RWPE2 (cell line): ENCODE measurements at regions not wholly inside any gene's neighbourhood (a gene's known extent, or its start where the extent isn't known, plus 50 kb on each side); places are given as distances from the start of the nearest gene placed in this dataset.

Experiments
- ATAC-seq: fragments of 200-7000 bp; cut with Tn5 transposase; 3 replicates; pipeline ENCODE4 v1.9.1; 2021; ENCODE audit warnings: low read depth
- DNase-seq: peaks from one replicate; pipeline ENCODE4 v3.0.0-alpha.2; 2020; ENCODE audit warnings: low spot score
- H3K27ac ChIP-seq: fragments of 450-650 bp; 2 replicates; pipeline ENCODE4 v1.5.1; 2017; ENCODE audit warnings: mild to moderate bottlenecking; ENCODE audit not compliant: poor library complexity, severe bottlenecking
- H3K27me3 ChIP-seq: fragments of 250-450 bp; sonication (Bioruptor Pico); 2 replicates; pipeline ENCODE4 v1.5.1; 2021; ENCODE audit warnings: mild to moderate bottlenecking, moderate library complexity; ENCODE audit not compliant: insufficient read depth, poor library complexity, severe bottlenecking
- H3K36me3 ChIP-seq: fragments of 250-450 bp; sonication (Bioruptor Pico); 2 replicates; pipeline ENCODE4 v1.5.1; 2020; ENCODE audit warnings: low read depth, mild to moderate bottlenecking, moderate library complexity
- H3K4me1 ChIP-seq: fragments of 250-450 bp; sonication (Bioruptor Pico); 2 replicates; pipeline ENCODE4 v1.5.1; 2021; ENCODE audit warnings: mild to moderate bottlenecking, moderate library complexity; ENCODE audit not compliant: insufficient read depth, poor library complexity, severe bottlenecking
- H3K4me3 ChIP-seq: fragments of 250-450 bp; sonication (Bioruptor Pico); 2 replicates; pipeline ENCODE4 v1.5.1; 2021; ENCODE audit warnings: mild to moderate bottlenecking, moderate library complexity; ENCODE audit not compliant: severe bottlenecking
- H3K9me3 ChIP-seq: fragments of 250-450 bp; sonication (Bioruptor Pico); 2 replicates; pipeline ENCODE4 v1.5.1; 2021; ENCODE audit warnings: mild to moderate bottlenecking, moderate library complexity; ENCODE audit not compliant: severe bottlenecking
- CTCF ChIP-seq: fragments of 450-650 bp; IDR thresholded peaks from one replicate; pipeline ENCODE4 v1.5.1; 2017; ENCODE audit warnings: mild to moderate bottlenecking, moderate library complexity; ENCODE audit not compliant: poor library complexity, severe bottlenecking

GRCh38 chr2:200254773-200255172, 51.7 kb upstream of the SPATS2L start:
- no peak overlapping the region for H3K27ac ChIP-seq
- no peak for TF ChIP-seq CTCF
- peaks cover 8% of the 10 kb centered on the region for H3K4me1 ChIP-seq
- no peaks in the 10 kb centered on the region for H3K27me3 ChIP-seq
- ATAC-seq = no peak
- no peaks in the 10 kb centered on the region for H3K9me3 ChIP-seq
- DNase-seq = no peak
- H3K4me3 ChIP-seq = no peak overlapping the region
- no peaks in the 10 kb centered on the region for H3K36me3 ChIP-seq

- H3K27ac ChIP-seq = no peak overlapping the region
- no peaks in the 10 kb centered on the region for H3K9me3 ChIP-seq
- ATAC-seq (no peak), DNase-seq (no peak)
- no peak overlapping the region for H3K4me3 ChIP-seq
- peaks cover 15% of the 10 kb centered on the region for H3K4me1 ChIP-seq
- H3K27me3 ChIP-seq = no peaks in the 10 kb centered on the region
- no peaks in the 10 kb centered on the region for H3K36me3 ChIP-seq
- no peak for TF ChIP-seq CTCF
Measured at GRCh38 chr2:200255549-200255948, 50.9 kb upstream of the SPATS2L start.
